Fibroblast of gingiva (primary cell): ENCODE measurements at regions not wholly inside any gene's neighbourhood (a gene's known extent, or its start where the extent isn't known, plus 50 kb on each side); places are given as distances from the start of the nearest gene placed in this dataset.

Experiments used
- DNase-seq: peaks from one replicate; pipeline ENCODE4 v3.0.0-alpha.2; 2011; ENCODE audit warnings: low read depth

GRCh38 chr12:82174383-82174782 is 183.8 kb downstream of the CCDC59 start:
- DNase-seq, result no peak

DNA sequence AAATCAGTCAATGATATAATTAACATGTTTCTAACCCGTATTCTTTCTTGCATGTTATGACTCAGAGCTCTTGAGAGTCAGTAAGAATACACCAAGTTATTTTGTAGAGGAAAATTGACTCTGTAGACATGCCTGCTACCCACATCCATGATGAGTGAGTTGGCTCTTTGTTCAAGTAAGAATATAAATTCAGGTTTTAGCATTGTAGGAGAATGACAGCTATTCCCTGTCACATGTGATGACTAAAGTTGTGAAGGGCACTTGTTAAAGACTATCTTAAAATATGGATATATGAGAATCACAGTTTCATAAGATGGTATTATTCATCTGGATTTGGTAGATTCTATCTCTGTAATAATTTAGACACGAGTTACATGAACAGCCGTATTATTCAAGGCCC is 209.1 kb downstream of the CCDC59 start:
- no peak for DNase-seq

DNA sequence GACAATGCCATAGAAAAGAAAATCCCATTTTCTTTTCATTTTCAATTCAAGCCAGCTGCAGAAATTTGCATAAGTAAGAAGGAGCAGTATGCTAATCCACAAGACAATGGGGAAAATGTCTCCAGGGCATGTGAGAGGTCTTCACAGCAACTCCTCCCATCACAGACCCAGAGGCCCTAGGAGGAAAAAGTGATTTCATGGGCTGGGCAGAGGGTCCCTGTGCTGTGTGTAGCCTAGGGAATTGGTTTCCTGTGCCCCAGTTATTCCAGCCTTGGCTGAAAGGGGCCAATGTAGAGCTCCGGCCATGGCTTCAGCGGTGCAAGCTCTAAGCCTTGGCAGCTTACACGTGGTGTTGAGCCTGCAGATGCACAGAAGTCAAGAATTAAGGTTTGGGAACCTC is 211.4 kb downstream of the CCDC59 start:
- DNase-seq, result no peak

DNA sequence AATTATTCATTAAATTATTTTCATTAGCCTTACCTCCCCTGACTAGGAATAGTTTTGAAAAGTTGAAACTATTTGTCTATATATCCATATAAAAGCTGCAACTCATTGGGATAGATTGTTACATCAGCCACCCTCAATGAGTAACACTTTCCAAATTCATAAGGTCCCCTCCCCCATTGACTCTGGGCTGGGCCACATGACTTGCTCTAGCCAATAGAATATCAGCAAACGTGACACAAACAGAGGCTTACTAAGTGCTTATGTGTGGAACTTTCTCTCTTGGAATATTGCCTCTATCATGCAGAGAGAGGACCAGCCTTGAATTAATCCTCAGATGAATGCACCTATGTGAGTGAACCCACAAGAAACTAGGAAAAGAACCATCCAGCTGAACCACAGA is 213.7 kb downstream of the CCDC59 start:
- DNase-seq, result no peak

DNA sequence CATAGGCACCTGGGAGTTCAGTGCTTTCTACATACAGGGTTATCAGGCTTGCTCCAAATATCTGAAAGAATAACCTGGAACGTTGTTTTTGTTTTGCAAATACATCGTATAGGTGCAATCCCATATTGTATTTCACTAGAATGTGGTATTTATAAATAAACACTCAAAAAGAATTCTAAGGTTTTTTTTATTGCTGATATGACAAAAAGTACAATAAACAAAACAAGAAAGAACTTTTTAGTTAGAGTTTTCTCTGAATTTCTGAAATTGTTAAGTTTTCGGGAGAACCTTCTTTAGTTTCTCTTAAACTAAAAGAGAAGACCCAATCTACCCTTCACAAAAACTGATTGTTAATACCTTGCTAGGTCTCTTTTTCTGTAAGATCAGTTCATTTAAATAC is 225.8 kb downstream of the CCDC59 start:
- DNase-seq, result no peak

- peak; percentile 5 for DNase-seq
Observed at GRCh38 chr12:82130762-82131161, 227.4 kb downstream of the CCDC59 start.

GRCh38 chr12:82124711-82125380 is 233.3 kb downstream of the CCDC59 start:
- DNase-seq, result peak; percentile 79

DNA sequence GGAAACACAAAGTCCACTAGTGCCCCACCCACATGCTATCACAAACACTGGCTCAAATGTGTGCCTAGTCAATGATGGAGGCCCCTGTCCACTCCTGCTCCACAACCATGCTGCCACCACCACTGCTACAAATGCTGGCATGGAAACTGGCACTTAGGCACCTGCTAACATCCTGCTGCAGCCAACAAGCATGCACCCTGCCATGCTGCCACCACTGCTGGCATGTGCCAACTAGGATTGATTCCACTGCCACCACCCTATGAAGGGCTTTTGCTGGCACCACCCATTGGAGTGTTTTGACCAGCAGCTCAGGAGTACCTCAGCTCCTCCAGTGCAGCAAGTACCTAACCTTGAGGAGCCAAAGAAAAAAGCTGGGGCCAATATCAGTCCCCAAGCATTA is 236.6 kb downstream of the CCDC59 start:
- DNase-seq, result no peak

GRCh38 chr12:82120901-82121300 is 237.3 kb downstream of the CCDC59 start:
- no peak for DNase-seq

- DNase-seq, result no peak
Observed at GRCh38 chr12:82109243-82109642, 248.9 kb downstream of the CCDC59 start.

DNA sequence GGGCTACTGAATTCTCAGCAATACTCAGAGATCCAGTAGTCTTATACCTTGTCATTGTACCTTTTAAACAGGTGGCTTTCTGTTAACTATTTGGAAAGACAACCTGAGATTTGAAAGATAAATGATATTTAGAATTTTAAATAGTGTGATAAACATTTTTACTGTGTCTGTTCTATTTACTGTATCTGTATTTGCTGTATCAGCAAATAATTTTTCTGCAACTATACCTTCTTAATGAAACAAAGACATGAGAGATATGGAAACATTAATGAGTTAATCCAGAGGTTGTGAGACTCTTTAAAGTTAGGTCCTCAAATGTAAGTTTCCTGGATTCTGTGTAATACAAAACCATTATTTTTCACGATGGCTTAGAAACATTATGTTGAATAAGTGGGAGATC is 249.6 kb downstream of the CCDC59 start:
- DNase-seq, result no peak

- DNase-seq, result no peak
Observed at GRCh38 chr12:82099216-82099615, 259.0 kb downstream of the CCDC59 start.

DNA sequence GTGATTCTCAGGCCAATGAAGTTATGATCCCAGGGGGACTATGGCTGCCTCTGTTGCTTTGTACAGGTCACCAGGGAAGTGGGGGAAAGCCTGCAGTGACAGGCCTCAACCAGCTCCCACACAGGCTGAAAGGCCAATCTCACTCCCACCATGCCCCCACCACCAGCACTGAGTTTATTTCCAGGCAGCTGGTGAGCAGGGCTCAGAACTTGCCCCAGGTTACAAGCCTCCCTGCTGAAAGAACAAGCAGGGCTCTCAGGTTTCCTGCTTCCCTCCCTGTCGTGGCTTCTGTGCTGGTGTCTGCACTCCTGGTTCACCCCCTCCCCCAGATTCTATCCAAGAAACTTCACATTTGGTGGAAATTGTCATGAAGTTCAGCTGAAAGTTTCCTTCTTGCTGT is 260.3 kb downstream of the CCDC59 start:
- no peak for DNase-seq

DNA sequence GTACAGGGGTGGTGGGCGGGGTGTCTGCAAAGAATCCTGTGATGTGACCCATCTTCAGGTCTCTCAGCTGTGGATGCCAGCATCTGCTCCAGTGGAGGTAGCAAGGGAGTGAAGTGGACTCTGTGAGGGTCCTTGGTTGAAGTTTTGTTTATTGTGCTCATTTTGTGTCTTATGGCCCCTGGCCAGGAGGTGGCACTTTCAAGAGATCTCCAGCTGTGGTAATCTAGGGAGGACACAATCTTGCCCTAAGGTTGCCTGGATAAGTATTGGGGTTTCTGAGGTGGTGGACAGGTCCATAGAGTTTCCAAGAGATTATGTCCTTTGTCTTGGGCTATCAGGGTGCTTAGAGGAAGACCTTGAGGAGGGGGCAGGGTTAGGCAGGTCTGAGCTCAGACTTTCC is 260.7 kb downstream of the CCDC59 start:
- no peak for DNase-seq

GRCh38 chr12:82090165-82090564 is 268.0 kb downstream of the CCDC59 start:
- DNase-seq, result no peak

GRCh38 chr12:82089369-82090121 is 268.6 kb downstream of the CCDC59 start:
- DNase-seq, result no peak

GRCh38 chr12:82082501-82082900 is 275.7 kb downstream of the CCDC59 start:
- no peak for DNase-seq

DNA sequence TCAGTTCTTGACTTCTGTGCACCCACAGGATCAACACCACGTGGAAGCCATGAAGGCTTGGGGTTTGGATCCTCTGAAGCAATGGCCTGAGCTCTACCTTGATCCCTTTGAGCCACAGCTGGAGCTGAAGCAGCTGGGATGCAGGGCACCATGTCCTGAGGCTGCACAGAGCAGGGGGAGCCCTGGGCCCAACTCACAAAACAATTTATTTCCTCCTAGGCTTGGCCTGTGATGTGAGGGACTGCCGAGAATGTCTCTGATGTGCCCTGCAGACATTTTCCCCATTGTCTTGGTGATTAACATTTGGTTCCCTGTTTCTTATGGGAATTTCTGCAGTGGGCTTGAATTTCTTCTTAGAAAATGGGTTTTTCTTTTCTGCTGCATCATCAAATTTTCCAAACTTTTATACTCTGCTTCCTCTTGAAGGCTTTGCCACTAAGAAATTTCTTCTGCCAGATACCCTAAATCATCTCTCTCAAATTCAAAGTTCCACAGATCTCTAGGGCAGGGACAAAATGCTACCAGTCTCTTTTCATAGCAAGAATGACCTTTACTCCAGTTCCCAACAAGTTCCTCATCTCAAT is 288.2 kb downstream of the CCDC59 start:
- no peak for DNase-seq

DNA sequence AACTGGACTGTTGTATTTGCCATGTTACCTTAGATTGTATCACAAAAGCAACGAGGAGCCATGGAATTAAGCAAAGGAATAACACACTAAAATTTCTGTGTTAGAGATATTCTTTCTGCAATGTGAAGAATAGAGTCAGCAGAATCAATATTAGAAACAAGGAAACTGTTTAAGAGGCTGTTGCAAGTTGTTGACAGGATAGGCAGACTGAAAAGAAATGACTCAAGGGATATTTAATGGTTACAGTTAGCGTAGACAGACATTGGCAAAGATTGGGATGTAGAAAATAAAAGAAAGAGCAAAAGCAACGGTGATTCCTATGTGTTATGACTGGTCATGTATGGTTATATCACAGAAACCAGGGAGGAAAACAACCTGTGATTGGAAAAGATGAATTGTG is 299.0 kb upstream of the PPFIA2 start:
- DNase-seq, result no peak

- DNase-seq, result no peak
Observed at GRCh38 chr12:82057770-82058169, 298.6 kb upstream of the PPFIA2 start.

DNA sequence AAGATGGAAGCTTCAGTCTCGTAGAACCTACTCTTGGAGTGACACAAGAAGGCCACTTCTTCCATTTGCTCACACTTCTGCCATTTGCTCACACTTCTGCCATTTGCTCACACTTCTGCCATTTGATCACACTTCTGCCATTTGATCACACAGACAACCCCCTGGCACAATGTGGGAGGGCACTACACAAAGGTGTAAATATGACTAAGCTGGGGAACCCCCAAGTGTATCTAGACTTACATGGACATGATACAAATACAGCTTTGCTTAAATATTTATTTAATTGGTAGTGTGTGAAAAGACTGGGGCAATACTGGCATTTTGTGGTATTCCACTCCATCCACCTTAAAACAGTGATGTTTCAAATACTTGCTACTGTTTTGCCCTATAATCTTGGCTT is 296.2 kb upstream of the PPFIA2 start:
- DNase-seq, result no peak

DNA sequence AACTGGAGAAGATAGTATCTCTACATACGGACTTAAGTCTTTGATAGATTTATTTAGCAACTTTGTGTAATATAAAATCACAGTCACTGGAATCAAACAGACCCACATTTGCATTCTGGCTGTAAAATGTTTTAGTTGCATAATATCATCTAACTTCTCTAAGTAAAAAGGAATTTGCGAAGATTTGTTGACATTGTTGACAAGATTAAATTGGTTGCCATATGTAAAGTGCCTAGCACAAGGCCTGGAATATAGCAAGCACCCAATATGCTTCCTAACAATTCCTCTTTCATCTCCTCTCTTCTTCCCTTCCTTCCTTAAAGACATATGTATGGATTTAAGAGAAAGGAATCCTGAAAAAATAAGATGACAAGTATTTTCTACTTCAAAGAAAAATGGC is 295.4 kb upstream of the PPFIA2 start:
- no peak for DNase-seq

GRCh38 chr12:82047446-82047845 is 288.3 kb upstream of the PPFIA2 start:
- peak; percentile 17 for DNase-seq
